HEK293T (cell line): ENCODE measurements at regions not wholly inside any gene's neighbourhood (a gene's known extent, or its start where the extent isn't known, plus 50 kb on each side); places are given as distances from the start of the nearest gene placed in this dataset.

Experiments
- CTCF ChIA-PET: fragments of 350-600 bp; formaldehyde crosslinking; extraction: SDS; loops from one replicate; lab custom pipeline; 2021; ENCODE audit warnings: antibody characterized with exemption, inconsistent platforms; lab: Yijun Ruan, JAX
- POLR2A ChIA-PET: fragments of 350-600 bp; formaldehyde crosslinking; extraction: SDS; loops from one replicate; lab custom pipeline; 2020; ENCODE audit warnings: antibody characterized with exemption, inconsistent platforms; lab: Yijun Ruan, JAX
- DNase-seq: peaks from one replicate; pipeline ENCODE4 v3.0.0; 2012; ENCODE audit warnings: mixed read lengths; ENCODE audit errors: extremely low spot score
- ARNT ChIP-seq: fragments of 450-650 bp; IDR thresholded peaks from 2 replicates; pipeline ENCODE4 v1.6.1; 2017; ENCODE audit warnings: mild to moderate bottlenecking
- BHLHE40 ChIP-seq: fragments of 450-650 bp; IDR thresholded peaks from 2 replicates; pipeline ENCODE4 v1.6.1; 2016; ENCODE audit warnings: mild to moderate bottlenecking, moderate library complexity, borderline replicate concordance
- CTBP1 ChIP-seq: fragments of 450-650 bp; IDR thresholded peaks from 2 replicates; pipeline ENCODE4 v1.6.1; 2016; ENCODE audit warnings: borderline replicate concordance
- ELF4 ChIP-seq: fragments of 450-650 bp; IDR thresholded peaks from 2 replicates; pipeline ENCODE4 v1.6.1; 2017; ENCODE audit warnings: antibody characterized with exemption
- FOXA1 ChIP-seq: fragments of 450-650 bp; IDR thresholded peaks from 2 replicates; pipeline ENCODE4 v1.6.1; 2016; ENCODE audit warnings: mild to moderate bottlenecking
- FOXK2 ChIP-seq: fragments of 450-650 bp; IDR thresholded peaks from 2 replicates; pipeline ENCODE4 v1.6.1; 2016; ENCODE audit warnings: mild to moderate bottlenecking
- FOXM1 ChIP-seq: fragments of 450-650 bp; IDR thresholded peaks from 2 replicates; pipeline ENCODE4 v1.6.1; 2017; ENCODE audit warnings: mild to moderate bottlenecking, borderline replicate concordance
- HDGF ChIP-seq: fragments of 450-650 bp; IDR thresholded peaks from 2 replicates; pipeline ENCODE4 v1.6.1; 2017; ENCODE audit warnings: antibody characterized with exemption, borderline replicate concordance
- L3MBTL2 ChIP-seq: fragments of 450-650 bp; conservative IDR thresholded peaks from 2 replicates; pipeline ENCODE4 v1.6.1; 2016; ENCODE audit warnings: mild to moderate bottlenecking
- LEF1 ChIP-seq: fragments of 450-650 bp; IDR thresholded peaks from 2 replicates; pipeline ENCODE4 v1.6.1; 2017; ENCODE audit warnings: mild to moderate bottlenecking, borderline replicate concordance
- NFRKB ChIP-seq: fragments of 450-650 bp; IDR thresholded peaks from 2 replicates; pipeline ENCODE4 v1.6.1; 2016; ENCODE audit warnings: mild to moderate bottlenecking, moderate library complexity
- PKNOX1 ChIP-seq: fragments of 450-650 bp; IDR thresholded peaks from 2 replicates; pipeline ENCODE4 v1.6.1; 2016
- SP1 ChIP-seq: fragments of 450-650 bp; IDR thresholded peaks from 2 replicates; pipeline ENCODE4 v1.6.1; 2017
- SUZ12 ChIP-seq: fragments of 450-650 bp; IDR thresholded peaks from 2 replicates; pipeline ENCODE4 v1.6.1; 2016; ENCODE audit warnings: mild to moderate bottlenecking
- TARDBP ChIP-seq: fragments of 450-650 bp; IDR thresholded peaks from 2 replicates; pipeline ENCODE4 v1.6.1; 2016
- ZNF384 ChIP-seq: fragments of 450-650 bp; IDR thresholded peaks from 2 replicates; pipeline ENCODE4 v1.6.1; 2016

GRCh38 chr11:33617672-33618350, 82.8 kb downstream of the C11orf91 start:
- TF ChIP-seq CTBP1 (no peak), PKNOX1 (no peak), LEF1 (no peak), ELF4 (no peak), FOXA1 (no peak), NFRKB (no peak), SUZ12 (no peak), SP1 (no peak), TARDBP (no peak), BHLHE40 (no peak), L3MBTL2 (no peak), ZNF384 (no peak), HDGF (no peak), FOXM1 (no peak)
- no peak for DNase-seq
- POLR2A ChIA-PET: no interaction called here
- CTCF ChIA-PET: no interaction called here

GRCh38 chr11:33616552-33616951, 84.1 kb downstream of the C11orf91 start:
- no peak for DNase-seq
- TF ChIP-seq L3MBTL2 (no peak), CTBP1 (no peak), ARNT (no peak), SP1 (no peak), LEF1 (no peak), ELF4 (no peak), SUZ12 (no peak), FOXM1 (no peak), BHLHE40 (no peak), TARDBP (no peak), FOXK2 (no peak), PKNOX1 (no peak), NFRKB (no peak), FOXA1 (no peak), ZNF384 (no peak), HDGF (no peak)
- POLR2A ChIA-PET: no interaction called here
- CTCF ChIA-PET: interaction anchor here (0.6 kb wide), 1 partner anchor 19 kb away, joined by 4 read pairs; no protein-coding TSS in a partner anchor

- DNase-seq: no peak
- no peak for TF ChIP-seq FOXA1
- no peak for TF ChIP-seq FOXK2
- no peak for TF ChIP-seq ELF4
- no peak for TF ChIP-seq NFRKB
- TF ChIP-seq TARDBP: no peak
- no peak for TF ChIP-seq LEF1
- TF ChIP-seq BHLHE40: no peak
- POLR2A ChIA-PET: no interaction called here
- CTCF ChIA-PET: no interaction called here
Measured at GRCh38 chr11:33615751-33616150, 84.9 kb downstream of the C11orf91 start.

GRCh38 chr11:33613404-33613803, 87.2 kb downstream of the C11orf91 start:
- ChIA-PET POLR2A (no interaction called here), CTCF (no interaction called here)
- DNase-seq: no peak
- TF ChIP-seq BHLHE40: no peak
- TF ChIP-seq NFRKB: no peak
- TF ChIP-seq SP1: no peak
- TF ChIP-seq TARDBP: no peak
- no peak for TF ChIP-seq CTBP1
- no peak for TF ChIP-seq FOXA1
- TF ChIP-seq HDGF: no peak
- TF ChIP-seq ARNT: no peak
- no peak for TF ChIP-seq PKNOX1

GRCh38 chr11:33610903-33611302, 89.7 kb downstream of the C11orf91 start:
- no peak for TF ChIP-seq SP1
- TF ChIP-seq CTBP1: no peak
- no peak for TF ChIP-seq PKNOX1
- TF ChIP-seq TARDBP: no peak
- no peak for TF ChIP-seq LEF1
- TF ChIP-seq SUZ12: no peak
- no peak for TF ChIP-seq HDGF
- TF ChIP-seq NFRKB: no peak
- TF ChIP-seq ARNT: no peak
- no peak for TF ChIP-seq ZNF384
- TF ChIP-seq ELF4: no peak
- CTCF ChIA-PET: no interaction called here
- DNase-seq: no peak
- POLR2A ChIA-PET: no interaction called here

- TF ChIP-seq ARNT: no peak
- POLR2A ChIA-PET: no interaction called here
- DNase-seq: no peak
- CTCF ChIA-PET: no interaction called here
Measured at GRCh38 chr11:33608386-33608785, 92.2 kb downstream of the C11orf91 start.
